ENCODE measurements at regions not wholly inside any gene's neighbourhood (a gene's known extent, or its start where the extent isn't known, plus 50 kb on each side); places are given as distances from the start of the nearest gene placed in this dataset.

- no peaks in the 10 kb centered on the region for H3K4me1 ChIP-seq (replicated peaks; ENCODE audit: insufficient read depth)
- no peaks in the 10 kb centered on the region for H3K27me3 ChIP-seq (ENCODE audit: insufficient read depth, low read depth)
- TF ChIP-seq EZH2 (IDR thresholded peaks at IDR 0.05; ENCODE audit: low read depth), result no peak
- no TSS peak for BruUV-seq (replicated peaks)
- H3K9me3 ChIP-seq (ENCODE audit: insufficient read depth, low read depth), result no peaks in the 10 kb centered on the region
- no peak overlapping the region for H2AFZ ChIP-seq
- no peak overlapping the region for H3K27ac ChIP-seq
- no peak overlapping the region for H3K4me2 ChIP-seq
- no peaks in the 10 kb centered on the region for H4K20me1 ChIP-seq (ENCODE audit: insufficient read depth)
- no peak for DNase-seq
- H3K36me3 ChIP-seq (ENCODE audit: low read depth), result no peaks in the 10 kb centered on the region
- intact Hi-C loops (cut with micrococcal nuclease; ENCODE audit: unreplicated experiment), result no loop called here
- POLR2A ChIA-PET (ENCODE audit: unreplicated experiment), result no interaction called here
- no peaks in the 10 kb centered on the region for H3F3A ChIP-seq (ENCODE audit: insufficient read depth, low read depth)
- CTCF ChIA-PET, result no interaction called here
- H3K9me2 ChIP-seq (ENCODE audit: insufficient read depth), result no peaks in the 10 kb centered on the region
- no peak overlapping the region for H3K4me3 ChIP-seq
- H3K79me2 ChIP-seq (ENCODE audit: low read depth), result no peaks in the 10 kb centered on the region
These were observed 852.7 kb upstream of the PHF14 start for GRCh38 chr7:10120936-10121335.

DNA sequence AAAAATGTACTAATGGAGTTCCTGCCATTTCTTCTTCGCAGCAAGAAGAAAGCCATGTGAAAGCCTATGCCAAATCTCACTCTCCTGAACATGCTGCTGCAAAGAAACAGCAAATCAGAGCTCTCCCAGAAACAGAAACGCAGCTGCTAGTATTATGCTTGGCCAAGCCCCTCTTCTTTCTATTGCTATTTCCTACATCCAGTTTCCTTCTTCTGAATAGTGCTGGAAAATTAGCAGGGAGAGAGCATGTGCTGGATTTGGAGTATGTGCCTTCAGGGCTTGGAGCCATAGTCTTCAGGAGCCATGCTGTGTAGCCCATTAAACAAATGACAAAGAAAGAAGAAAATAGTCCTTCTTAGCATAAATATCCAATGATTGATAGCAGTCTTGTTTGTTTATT, 852.0 kb upstream of the PHF14 start:
- Histone ChIP-seq H3K4me3 (no peak overlapping the region), H3K36me3 (ENCODE audit: low read depth) (no peaks in the 10 kb centered on the region), H3K27ac (no peak overlapping the region), H3K4me1 (replicated peaks; ENCODE audit: insufficient read depth) (no peaks in the 10 kb centered on the region), H3F3A (ENCODE audit: insufficient read depth, low read depth) (no peaks in the 10 kb centered on the region), H3K79me2 (ENCODE audit: low read depth) (no peaks in the 10 kb centered on the region), H3K27me3 (ENCODE audit: insufficient read depth, low read depth) (no peaks in the 10 kb centered on the region), H2AFZ (no peak overlapping the region), H3K9me3 (ENCODE audit: insufficient read depth, low read depth) (no peaks in the 10 kb centered on the region), H3K9me2 (ENCODE audit: insufficient read depth) (no peaks in the 10 kb centered on the region), H3K4me2 (no peak overlapping the region), H4K20me1 (ENCODE audit: insufficient read depth) (no peaks in the 10 kb centered on the region)
- POLR2A ChIA-PET (ENCODE audit: unreplicated experiment), result no interaction called here
- CTCF ChIA-PET, result no interaction called here
- TF ChIP-seq, protein P1, sequence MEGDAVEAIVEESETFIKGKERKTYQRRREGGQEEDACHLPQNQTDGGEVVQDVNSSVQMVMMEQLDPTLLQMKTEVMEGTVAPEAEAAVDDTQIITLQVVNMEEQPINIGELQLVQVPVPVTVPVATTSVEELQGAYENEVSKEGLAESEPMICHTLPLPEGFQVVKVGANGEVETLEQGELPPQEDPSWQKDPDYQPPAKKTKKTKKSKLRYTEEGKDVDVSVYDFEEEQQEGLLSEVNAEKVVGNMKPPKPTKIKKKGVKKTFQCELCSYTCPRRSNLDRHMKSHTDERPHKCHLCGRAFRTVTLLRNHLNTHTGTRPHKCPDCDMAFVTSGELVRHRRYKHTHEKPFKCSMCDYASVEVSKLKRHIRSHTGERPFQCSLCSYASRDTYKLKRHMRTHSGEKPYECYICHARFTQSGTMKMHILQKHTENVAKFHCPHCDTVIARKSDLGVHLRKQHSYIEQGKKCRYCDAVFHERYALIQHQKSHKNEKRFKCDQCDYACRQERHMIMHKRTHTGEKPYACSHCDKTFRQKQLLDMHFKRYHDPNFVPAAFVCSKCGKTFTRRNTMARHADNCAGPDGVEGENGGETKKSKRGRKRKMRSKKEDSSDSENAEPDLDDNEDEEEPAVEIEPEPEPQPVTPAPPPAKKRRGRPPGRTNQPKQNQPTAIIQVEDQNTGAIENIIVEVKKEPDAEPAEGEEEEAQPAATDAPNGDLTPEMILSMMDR (conservative IDR thresholded peaks at IDR 0.05), result no peak
- no peak for TF ChIP-seq EZH2 (IDR thresholded peaks at IDR 0.05; ENCODE audit: low read depth)
- DNase-seq, result no peak
- BruUV-seq (replicated peaks), result no TSS peak
- intact Hi-C loops (cut with micrococcal nuclease; ENCODE audit: unreplicated experiment), result no loop called here

- intact Hi-C loops (cut with micrococcal nuclease; ENCODE audit: unreplicated experiment), result no loop called here
- no peaks in the 10 kb centered on the region for H3K4me1 ChIP-seq (replicated peaks; ENCODE audit: insufficient read depth)
These were observed 851.0 kb upstream of the PHF14 start for GRCh38 chr7:10122551-10123100.

More at GRCh38 chr7:10122551-10123100, 851.0 kb upstream of the PHF14 start:
- no peaks in the 10 kb centered on the region for H3K27me3 ChIP-seq (ENCODE audit: insufficient read depth, low read depth)
- no peak overlapping the region for H3K27ac ChIP-seq
- no peaks in the 10 kb centered on the region for H3K36me3 ChIP-seq (ENCODE audit: low read depth)
- H3K9me3 ChIP-seq (ENCODE audit: insufficient read depth, low read depth), result no peaks in the 10 kb centered on the region
- ChIA-PET POLR2A (ENCODE audit: unreplicated experiment) (no interaction called here), CTCF (no interaction called here)
- H3K4me3 ChIP-seq, result no peak overlapping the region
- no peaks in the 10 kb centered on the region for H3K9me2 ChIP-seq (ENCODE audit: insufficient read depth)
- TF ChIP-seq EZH2 (IDR thresholded peaks at IDR 0.05; ENCODE audit: low read depth), result no peak
- TF ChIP-seq, protein P1 (conservative IDR thresholded peaks at IDR 0.05), result no peak
- no TSS peak for BruUV-seq (replicated peaks)
- no peaks in the 10 kb centered on the region for H4K20me1 ChIP-seq (ENCODE audit: insufficient read depth)
- no peaks in the 10 kb centered on the region for H3K79me2 ChIP-seq (ENCODE audit: low read depth)
- no peak overlapping the region for H2AFZ ChIP-seq
- H3K4me2 ChIP-seq, result no peak overlapping the region
- H3F3A ChIP-seq (ENCODE audit: insufficient read depth, low read depth), result no peaks in the 10 kb centered on the region
- no peak for DNase-seq
